ENCODE measurements at regions not wholly inside any gene's neighbourhood (a gene's known extent, or its start where the extent isn't known, plus 50 kb on each side); places are given as distances from the start of the nearest gene placed in this dataset.
"Not testable (repeated sequence)": the region's sequence is repeated elsewhere in the genome, so short reads cannot be mapped to it uniquely, and the experiment has no call there.

GRCh38 chr2:132273585-132273984 lies 111.8 kb upstream of the ANKRD30BL start:
- not testable (repeated sequence) for DNase-seq

- no peak for DNase-seq
Observed at GRCh38 chr2:132274000-132274399, 112.2 kb upstream of the ANKRD30BL start.

- DNase-seq: no peak
Observed at GRCh38 chr2:132275396-132275795, 113.6 kb upstream of the ANKRD30BL start.

- DNase-seq: no peak
Observed at GRCh38 chr2:132276571-132276981, 114.8 kb upstream of the ANKRD30BL start.

- DNase-seq: no peak
Observed at GRCh38 chr2:132278267-132278666, 116.5 kb upstream of the ANKRD30BL start.

- DNase-seq: no peak
Observed at GRCh38 chr2:132279344-132279743, 117.6 kb upstream of the ANKRD30BL start.

- DNase-seq: no peak
Observed at GRCh38 chr2:132279930-132280615, 118.3 kb upstream of the ANKRD30BL start.

GRCh38 chr2:132280912-132281311 lies 119.2 kb upstream of the ANKRD30BL start:
- DNase-seq: no peak

- DNase-seq: not testable (repeated sequence)
Observed at GRCh38 chr2:132282104-132282503, 120.4 kb upstream of the ANKRD30BL start.

GRCh38 chr2:132282911-132283310 lies 121.2 kb upstream of the ANKRD30BL start:
- no peak for DNase-seq

- not testable (repeated sequence) for DNase-seq
Observed at GRCh38 chr2:132286289-132286911, 124.6 kb upstream of the ANKRD30BL start.

- DNase-seq: not testable (repeated sequence)
Observed at GRCh38 chr2:132287910-132288309, 126.2 kb upstream of the ANKRD30BL start.

GRCh38 chr2:132289138-132289537 lies 127.4 kb upstream of the ANKRD30BL start:
- not testable (repeated sequence) for DNase-seq

- DNase-seq: not testable (repeated sequence)
Observed at GRCh38 chr2:132289812-132290211, 126.8 kb upstream of the GPR39 start.

- DNase-seq: not testable (repeated sequence)
Observed at GRCh38 chr2:132300592-132301378, 115.8 kb upstream of the GPR39 start.

- DNase-seq: peak; percentile 53
Observed at GRCh38 chr2:132304661-132305380, 111.8 kb upstream of the GPR39 start.

GRCh38 chr2:132307613-132308198 lies 108.9 kb upstream of the GPR39 start:
- DNase-seq: not testable (repeated sequence)

- not testable (repeated sequence) for DNase-seq
Observed at GRCh38 chr2:132309203-132309602, 107.4 kb upstream of the GPR39 start.

GRCh38 chr2:132315546-132315945 lies 101.1 kb upstream of the GPR39 start:
- DNase-seq: not testable (repeated sequence)

GRCh38 chr2:132317026-132317680 lies 99.5 kb upstream of the GPR39 start:
- DNase-seq: not testable (repeated sequence)

- DNase-seq: not testable (repeated sequence)
Observed at GRCh38 chr2:132318481-132318880, 98.1 kb upstream of the GPR39 start.

GRCh38 chr2:132324005-132324404 lies 92.6 kb upstream of the GPR39 start:
- DNase-seq: not testable (repeated sequence)

Measured in fibroblast of skin of right quadriceps (primary cell).